Chondrocyte (in vitro differentiated cells): ENCODE measurements at regions not wholly inside any gene's neighbourhood (a gene's known extent, or its start where the extent isn't known, plus 50 kb on each side); places are given as distances from the start of the nearest gene placed in this dataset.

Experiments
- DNase-seq: peaks from one replicate; pipeline ENCODE4 v3.0.0; 2021; ENCODE audit warnings: mixed read lengths, low spot score
- H3K27ac Mint-ChIP-seq: one replicate; pipeline ENCODE4 v1.8.0; 2021; ENCODE audit warnings: mild to moderate bottlenecking, moderate library complexity, mixed read lengths; ENCODE audit not compliant: unreplicated experiment
- H3K27me3 Mint-ChIP-seq: 2 replicates; pipeline ENCODE4 v1.8.0; 2021; ENCODE audit warnings: low read depth, mixed read lengths
- H3K36me3 Mint-ChIP-seq: 2 replicates; pipeline ENCODE4 v1.8.0; 2021; ENCODE audit warnings: low read depth, mixed read lengths
- H3K4me1 Mint-ChIP-seq: 2 replicates; pipeline ENCODE4 v1.8.0; 2021; ENCODE audit warnings: low read depth, mild to moderate bottlenecking, mixed read lengths
- H3K4me3 Mint-ChIP-seq: one replicate; pipeline ENCODE4 v1.8.0; 2021; ENCODE audit warnings: mild to moderate bottlenecking, moderate library complexity, mixed read lengths; ENCODE audit not compliant: unreplicated experiment
- H3K9me3 Mint-ChIP-seq: 2 replicates; pipeline ENCODE4 v1.8.0; 2021; ENCODE audit warnings: low read depth, mixed read lengths
- CTCF ChIP-seq: fragments of 200-600 bp; sonication (generic); IDR thresholded peaks from 2 replicates; pipeline ENCODE4 v1.5.0; 2021; ENCODE audit warnings: antibody characterized with exemption, mild to moderate bottlenecking, moderate library complexity

- no peaks in the 10 kb centered on the region for H3K27me3 Mint-ChIP-seq
- no peak overlapping the region for H3K4me3 Mint-ChIP-seq
- no peak for TF ChIP-seq CTCF
- H3K36me3 Mint-ChIP-seq = no peaks in the 10 kb centered on the region
- DNase-seq = no peak
- no peaks in the 10 kb centered on the region for H3K4me1 Mint-ChIP-seq
- H3K9me3 Mint-ChIP-seq = peaks cover 2% of the 10 kb centered on the region
- H3K27ac Mint-ChIP-seq = no peak overlapping the region
Measured at GRCh38 chr4:65831828-65832227, 161.5 kb upstream of the EPHA5 start.

DNA sequence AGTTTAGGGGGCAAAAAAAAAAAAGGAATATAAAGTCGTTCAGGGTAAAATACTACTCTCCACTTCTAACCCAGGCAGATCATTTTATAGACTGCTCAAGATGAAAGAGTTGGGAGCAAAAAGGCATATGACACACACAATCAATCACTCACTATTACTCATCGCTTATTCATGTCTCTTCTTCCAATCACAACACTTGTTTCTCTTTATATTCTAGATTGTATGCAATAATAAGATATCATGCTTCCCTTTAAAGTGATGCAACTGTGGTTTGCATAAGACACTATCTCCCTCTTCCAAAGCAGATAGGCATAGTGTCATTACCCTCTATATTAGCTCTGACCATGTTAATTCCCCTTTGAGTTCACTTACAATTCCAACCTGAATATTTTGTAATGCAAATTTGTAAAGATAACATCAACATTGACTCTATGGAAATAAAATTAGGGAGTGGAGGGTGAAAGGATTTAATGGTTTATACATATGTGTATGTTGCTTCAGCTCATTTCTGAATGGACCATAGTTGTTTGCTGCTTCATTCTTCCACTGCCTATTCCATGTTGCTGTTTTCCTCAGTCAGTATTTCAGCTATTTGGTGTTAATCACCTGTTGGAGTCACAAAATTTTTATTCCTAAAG lies 154.9 kb upstream of the EPHA5 start:
- no peak for TF ChIP-seq CTCF
- Mint-ChIP-seq H3K27ac (no peak overlapping the region), H3K27me3 (no peaks in the 10 kb centered on the region), H3K36me3 (no peaks in the 10 kb centered on the region), H3K9me3 (no peaks in the 10 kb centered on the region), H3K4me1 (no peaks in the 10 kb centered on the region), H3K4me3 (no peak overlapping the region)
- no peak for DNase-seq

- no peak overlapping the region for H3K27ac Mint-ChIP-seq
- TF ChIP-seq CTCF = no peak
- peaks cover 3% of the 10 kb centered on the region for H3K36me3 Mint-ChIP-seq
- H3K4me3 Mint-ChIP-seq = no peak overlapping the region
- H3K9me3 Mint-ChIP-seq = peaks cover 14% of the 10 kb centered on the region
- no peak for DNase-seq
- H3K4me1 Mint-ChIP-seq = no peaks in the 10 kb centered on the region
- H3K27me3 Mint-ChIP-seq = peaks cover 4% of the 10 kb centered on the region
Measured at GRCh38 chr4:65819192-65819591, 148.9 kb upstream of the EPHA5 start.

GRCh38 chr4:65805936-65806335 lies 135.6 kb upstream of the EPHA5 start:
- no peaks in the 10 kb centered on the region for H3K4me1 Mint-ChIP-seq
- H3K36me3 Mint-ChIP-seq = no peaks in the 10 kb centered on the region
- no peak for DNase-seq
- H3K27ac Mint-ChIP-seq = no peak overlapping the region
- H3K27me3 Mint-ChIP-seq = peaks cover 2% of the 10 kb centered on the region
- no peak overlapping the region for H3K4me3 Mint-ChIP-seq
- TF ChIP-seq CTCF = no peak
- peaks cover 5% of the 10 kb centered on the region for H3K9me3 Mint-ChIP-seq

DNA sequence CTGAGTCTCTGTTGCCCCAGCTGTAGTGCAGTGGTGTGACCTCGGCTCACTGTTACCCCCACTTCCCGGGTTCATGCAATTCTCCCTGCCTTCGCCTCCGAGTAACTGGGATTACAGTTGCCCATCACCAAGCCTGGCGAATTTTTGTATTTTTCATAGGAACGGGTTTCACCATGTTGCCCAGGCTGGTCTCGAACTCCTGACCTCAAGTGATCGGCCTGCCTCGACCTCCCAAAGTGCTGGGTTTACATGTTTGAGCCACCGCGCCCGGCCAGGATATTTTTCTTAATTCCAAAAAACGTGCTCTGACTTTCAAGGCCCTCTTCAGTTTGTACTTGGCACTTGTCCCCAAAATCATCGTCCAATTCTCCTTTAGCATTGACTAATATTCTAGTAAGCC lies 129.2 kb upstream of the EPHA5 start:
- DNase-seq = no peak
- TF ChIP-seq CTCF = no peak
- H3K27ac Mint-ChIP-seq = no peak overlapping the region
- H3K4me1 Mint-ChIP-seq = no peaks in the 10 kb centered on the region
- no peak overlapping the region for H3K4me3 Mint-ChIP-seq
- no peaks in the 10 kb centered on the region for H3K36me3 Mint-ChIP-seq
- no peaks in the 10 kb centered on the region for H3K27me3 Mint-ChIP-seq
- no peaks in the 10 kb centered on the region for H3K9me3 Mint-ChIP-seq
